Neural cell (in vitro differentiated cells): ENCODE measurements at regions not wholly inside any gene's neighbourhood (a gene's known extent, or its start where the extent isn't known, plus 50 kb on each side); places are given as distances from the start of the nearest gene placed in this dataset.

ENCODE experiments used
- H2AFZ ChIP-seq: fragments of 200-600, 300-800 bp; sonication (generic), shearing (Covaris generic); 2 replicates; pipeline ENCODE4 v1.6.0; 2014; ENCODE audit warnings: low read depth, mild to moderate bottlenecking, antibody characterized with exemption, low read length, moderate library complexity
- H3F3A ChIP-seq: fragments of 200-600 bp; shearing (Covaris generic); 2 replicates; pipeline ENCODE4 v1.6.1; 2016; ENCODE audit warnings: mild to moderate bottlenecking, moderate library complexity, mixed read lengths, antibody characterized with exemption, low read length; ENCODE audit not compliant: insufficient read depth, poor library complexity, severe bottlenecking
- H3K27ac ChIP-seq: fragments of 200-600, 300-800 bp; sonication (generic), shearing (Covaris generic); 2 replicates; pipeline ENCODE4 v1.5.1; 2014; ENCODE audit warnings: mild to moderate bottlenecking, low read length, moderate library complexity
- H3K27me3 ChIP-seq: fragments of 300-800, 200-600 bp; sonication (generic), shearing (Covaris generic); 2 replicates; pipeline ENCODE4 v1.6.0; 2014; ENCODE audit warnings: mild to moderate bottlenecking, low read depth, low read length, moderate library complexity; ENCODE audit not compliant: insufficient read depth
- H3K36me3 ChIP-seq: fragments of 300-800, 200-600 bp; sonication (generic), shearing (Covaris generic); 2 replicates; pipeline ENCODE4 v1.5.1; 2014; ENCODE audit warnings: mild to moderate bottlenecking, antibody characterized with exemption, low read length, moderate library complexity; ENCODE audit not compliant: insufficient read depth
- H3K4me2 ChIP-seq: fragments of 300-800, 200-600 bp; sonication (generic), shearing (Covaris generic); 2 replicates; pipeline ENCODE4 v1.6.0; 2014; ENCODE audit warnings: mild to moderate bottlenecking, low read length
- H3K4me3 ChIP-seq: fragments of 300-800, 200-600 bp; sonication (generic), shearing (Covaris generic); 2 replicates; pipeline ENCODE4 v1.5.1; 2014; ENCODE audit warnings: mild to moderate bottlenecking, low read length, moderate library complexity
- H3K79me2 ChIP-seq: fragments of 200-600 bp; shearing (Covaris generic); replicated peaks from 2 replicates; pipeline ENCODE4 v1.6.0; 2014; ENCODE audit warnings: mild to moderate bottlenecking, low read length, moderate library complexity; ENCODE audit not compliant: insufficient read depth
- H3K9ac ChIP-seq: fragments of 300-800, 200-600 bp; sonication (generic), shearing (Covaris generic); 2 replicates; pipeline ENCODE4 v1.6.1; 2016; ENCODE audit warnings: mild to moderate bottlenecking, low read length, mixed read lengths
- H3K9me2 ChIP-seq: fragments of 200-600 bp; shearing (Covaris generic); 2 replicates; pipeline ENCODE4 v1.6.1; 2016; ENCODE audit warnings: mild to moderate bottlenecking, low read length, mixed read lengths; ENCODE audit not compliant: insufficient read depth
- H3K9me3 ChIP-seq: fragments of 200-600, 300-800 bp; sonication (generic), shearing (Covaris generic); 2 replicates; pipeline ENCODE4 v1.6.1; 2016; ENCODE audit warnings: mild to moderate bottlenecking, mixed run types, low read length, moderate library complexity, mixed read lengths
- H4K20me1 ChIP-seq: fragments of 200-600 bp; shearing (Covaris generic); 2 replicates; pipeline ENCODE4 v1.6.1; 2016; ENCODE audit warnings: mild to moderate bottlenecking, mixed run types; ENCODE audit not compliant: insufficient read depth
- CTCF ChIP-seq: fragments of 450-650 bp; IDR thresholded peaks from 2 replicates; pipeline ENCODE4 v1.5.1; 2014; ENCODE audit warnings: antibody characterized with exemption, mild to moderate bottlenecking, moderate library complexity; ENCODE audit not compliant: poor library complexity, severe bottlenecking
- EP300 ChIP-seq: fragments of 450-650 bp; conservative IDR thresholded peaks from 2 replicates; pipeline ENCODE4 v1.6.1; 2014; ENCODE audit warnings: antibody characterized with exemption, mild to moderate bottlenecking, moderate library complexity; ENCODE audit not compliant: poor library complexity, severe bottlenecking
- EZH2 ChIP-seq: fragments of 200-600, 300-800 bp; shearing (Covaris generic), sonication (generic); IDR thresholded peaks from 2 replicates; pipeline ENCODE4 v1.6.1; 2014; ENCODE audit warnings: antibody characterized with exemption, low read length, borderline replicate concordance, mild to moderate bottlenecking; ENCODE audit not compliant: insufficient read depth, poor library complexity, severe bottlenecking
- MXI1 ChIP-seq: fragments of 450-650 bp; conservative IDR thresholded peaks from 2 replicates; pipeline ENCODE4 v1.6.1; 2014; ENCODE audit warnings: antibody characterized with exemption, mild to moderate bottlenecking; ENCODE audit not compliant: poor library complexity, severe bottlenecking
- POLR2AphosphoS5 ChIP-seq: IDR thresholded peaks from 2 replicates; pipeline ENCODE4 v1.6.1; 2012
- RAD21 ChIP-seq: fragments of 450-650 bp; conservative IDR thresholded peaks from 2 replicates; pipeline ENCODE4 v1.6.1; 2014; ENCODE audit warnings: antibody characterized with exemption, mild to moderate bottlenecking, moderate library complexity
- REST ChIP-seq: IDR thresholded peaks from 2 replicates; pipeline ENCODE4 v1.6.1; 2012; ENCODE audit warnings: borderline replicate concordance
- SMC3 ChIP-seq: fragments of 450-650 bp; conservative IDR thresholded peaks from 2 replicates; pipeline ENCODE4 v1.6.1; 2014; ENCODE audit warnings: antibody characterized with exemption, mild to moderate bottlenecking, moderate library complexity; ENCODE audit not compliant: poor library complexity
- TAF1 ChIP-seq: IDR thresholded peaks from 2 replicates; pipeline ENCODE4 v1.6.1; 2012; ENCODE audit warnings: low read depth

GRCh38 chr1:34618381-34618780, 136.5 kb upstream of the GJB5 start:
- Histone ChIP-seq H4K20me1 (no peaks in the 10 kb centered on the region), H3F3A (no peaks in the 10 kb centered on the region), H3K27me3 (no peaks in the 10 kb centered on the region), H3K79me2 (no peaks in the 10 kb centered on the region), H3K9me2 (no peaks in the 10 kb centered on the region), H3K4me3 (no peak overlapping the region), H3K36me3 (no peaks in the 10 kb centered on the region), H3K27ac (no peak overlapping the region), H2AFZ (no peak overlapping the region), H3K9me3 (no peaks in the 10 kb centered on the region), H3K9ac (no peak overlapping the region), H3K4me2 (no peak overlapping the region)
- TF ChIP-seq POLR2AphosphoS5 (no peak), EP300 (no peak), SMC3 (no peak), MXI1 (no peak), RAD21 (no peak), CTCF (no peak), EZH2 (no peak), REST (no peak), TAF1 (no peak)

- no peak for TF ChIP-seq SMC3
- TF ChIP-seq EP300, result no peak
- TF ChIP-seq CTCF, result no peak
- TF ChIP-seq REST, result no peak
- TF ChIP-seq EZH2, result no peak
- no peak for TF ChIP-seq TAF1
- no peak for TF ChIP-seq MXI1
- TF ChIP-seq RAD21, result no peak
- TF ChIP-seq POLR2AphosphoS5, result no peak
- H4K20me1 ChIP-seq, result no peaks in the 10 kb centered on the region
Measured at GRCh38 chr1:34619256-34619655, 135.6 kb upstream of the GJB5 start.

More at GRCh38 chr1:34619256-34619655, 135.6 kb upstream of the GJB5 start:
- Histone ChIP-seq H3K9me2 (no peaks in the 10 kb centered on the region), H3K4me2 (no peak overlapping the region), H3K36me3 (no peaks in the 10 kb centered on the region), H3K27ac (no peak overlapping the region), H3K9ac (no peak overlapping the region), H3K4me3 (no peak overlapping the region), H3K27me3 (no peaks in the 10 kb centered on the region), H3K79me2 (no peaks in the 10 kb centered on the region), H3F3A (no peaks in the 10 kb centered on the region), H2AFZ (no peak overlapping the region), H3K9me3 (no peaks in the 10 kb centered on the region)
